ENCODE measurements at regions not wholly inside any gene's neighbourhood (a gene's known extent, or its start where the extent isn't known, plus 50 kb on each side); places are given as distances from the start of the nearest gene placed in this dataset.

DNA sequence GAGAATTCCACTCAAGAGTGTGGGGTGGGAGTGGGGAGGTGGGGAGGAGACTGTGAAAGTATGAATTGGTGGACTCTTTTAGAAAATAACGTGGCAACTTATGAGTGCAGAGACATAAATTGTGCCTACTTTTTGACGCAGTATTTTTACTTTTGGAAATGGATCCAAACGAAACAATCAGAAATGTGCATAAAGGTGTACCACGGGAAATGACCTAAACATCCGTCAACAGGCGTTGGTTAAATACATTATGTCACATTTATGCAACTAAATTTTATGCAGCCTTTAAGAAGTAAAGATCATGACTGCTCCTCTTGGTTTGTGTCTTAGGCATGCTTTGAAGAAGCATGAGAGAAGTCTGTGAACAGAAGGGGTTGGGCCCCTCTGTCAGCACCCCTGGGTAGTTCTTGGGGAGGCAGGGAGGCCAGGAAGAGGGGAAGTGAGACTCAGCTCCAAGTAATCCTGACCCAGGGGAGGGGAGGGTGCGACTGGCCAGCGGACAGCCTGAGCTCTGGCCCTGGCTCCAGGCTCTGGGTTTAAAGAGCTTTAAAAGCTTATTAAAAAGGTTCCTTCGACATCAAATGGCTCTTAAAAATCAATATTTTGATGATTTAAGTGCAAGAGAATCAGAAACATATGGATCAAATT lies 126.4 kb upstream of the HAAO start:
- TF ChIP-seq, protein P1, sequence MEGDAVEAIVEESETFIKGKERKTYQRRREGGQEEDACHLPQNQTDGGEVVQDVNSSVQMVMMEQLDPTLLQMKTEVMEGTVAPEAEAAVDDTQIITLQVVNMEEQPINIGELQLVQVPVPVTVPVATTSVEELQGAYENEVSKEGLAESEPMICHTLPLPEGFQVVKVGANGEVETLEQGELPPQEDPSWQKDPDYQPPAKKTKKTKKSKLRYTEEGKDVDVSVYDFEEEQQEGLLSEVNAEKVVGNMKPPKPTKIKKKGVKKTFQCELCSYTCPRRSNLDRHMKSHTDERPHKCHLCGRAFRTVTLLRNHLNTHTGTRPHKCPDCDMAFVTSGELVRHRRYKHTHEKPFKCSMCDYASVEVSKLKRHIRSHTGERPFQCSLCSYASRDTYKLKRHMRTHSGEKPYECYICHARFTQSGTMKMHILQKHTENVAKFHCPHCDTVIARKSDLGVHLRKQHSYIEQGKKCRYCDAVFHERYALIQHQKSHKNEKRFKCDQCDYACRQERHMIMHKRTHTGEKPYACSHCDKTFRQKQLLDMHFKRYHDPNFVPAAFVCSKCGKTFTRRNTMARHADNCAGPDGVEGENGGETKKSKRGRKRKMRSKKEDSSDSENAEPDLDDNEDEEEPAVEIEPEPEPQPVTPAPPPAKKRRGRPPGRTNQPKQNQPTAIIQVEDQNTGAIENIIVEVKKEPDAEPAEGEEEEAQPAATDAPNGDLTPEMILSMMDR (IDR thresholded peaks at IDR 0.05; ENCODE audit: low read depth, low read length, poor library complexity, severe bottlenecking) = no peak
- no peak for TF ChIP-seq EZH2phosphoT487 (IDR thresholded peaks at IDR 0.05; ENCODE audit: borderline replicate concordance, low read length)
